ENCODE measurements at regions not wholly inside any gene's neighbourhood (a gene's known extent, or its start where the extent isn't known, plus 50 kb on each side); places are given as distances from the start of the nearest gene placed in this dataset.

DNA sequence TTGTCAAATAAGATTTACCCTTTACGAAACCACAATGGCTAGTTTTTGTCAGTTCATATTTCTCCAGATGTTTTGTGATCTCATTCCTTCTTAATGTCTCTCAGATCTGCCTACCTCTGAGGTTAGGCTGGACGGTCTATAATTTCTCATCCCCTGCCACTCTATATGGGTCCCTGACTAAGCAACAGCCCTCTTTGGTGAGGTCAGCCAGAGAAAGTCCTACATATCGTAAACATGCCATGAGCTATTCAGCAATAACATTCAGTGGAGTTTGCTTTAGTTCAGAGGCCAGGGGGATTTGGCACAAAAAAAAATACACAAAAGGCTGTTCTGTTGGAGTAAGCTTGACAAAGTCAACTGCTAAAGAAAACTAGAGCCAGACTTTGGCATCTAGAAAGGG lies 192.1 kb upstream of the NCKAP5 start:
- H3K9ac ChIP-seq (ENCODE audit: low read length): no peak overlapping the region
- H3K27me3 ChIP-seq (ENCODE audit: control insufficient read depth, insufficient read depth, low read length): no peaks in the 10 kb centered on the region
- H3K4me1 ChIP-seq (ENCODE audit: control insufficient read depth, insufficient read depth, low read length): no peaks in the 10 kb centered on the region
- H3K4me3 ChIP-seq (ENCODE audit: low read length): no peak overlapping the region
- no peaks in the 10 kb centered on the region for H3K36me3 ChIP-seq (ENCODE audit: control insufficient read depth, insufficient read depth, low read length)
- no peaks in the 10 kb centered on the region for H3K9me3 ChIP-seq (ENCODE audit: control insufficient read depth, low read length)

DNA sequence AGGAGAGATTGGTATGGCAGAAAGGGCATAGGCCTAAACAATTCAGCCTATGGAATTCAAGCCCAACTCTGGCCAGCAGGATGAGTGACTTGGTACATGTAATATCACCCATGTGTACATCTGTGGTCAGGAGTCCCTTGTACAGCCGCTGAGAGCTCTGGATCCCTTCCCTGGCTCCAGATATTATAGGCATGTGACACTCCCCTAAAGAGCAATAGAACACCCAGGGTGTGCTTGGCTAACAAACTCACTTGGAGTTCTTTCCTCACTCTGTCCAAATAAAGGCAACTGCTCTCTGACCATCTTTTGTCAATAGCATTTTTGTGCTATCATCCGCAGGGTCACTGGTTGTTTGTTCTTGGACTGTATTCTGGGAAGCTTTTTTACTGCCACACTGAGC lies 197.4 kb upstream of the NCKAP5 start:
- no peaks in the 10 kb centered on the region for H3K36me3 ChIP-seq (ENCODE audit: control insufficient read depth, insufficient read depth, low read length)
- no peaks in the 10 kb centered on the region for H3K4me1 ChIP-seq (ENCODE audit: control insufficient read depth, insufficient read depth, low read length)
- H3K9ac ChIP-seq (ENCODE audit: low read length): no peak overlapping the region
- no peaks in the 10 kb centered on the region for H3K27me3 ChIP-seq (ENCODE audit: control insufficient read depth, insufficient read depth, low read length)
- no peak overlapping the region for H3K4me3 ChIP-seq (ENCODE audit: low read length)
- no peaks in the 10 kb centered on the region for H3K9me3 ChIP-seq (ENCODE audit: control insufficient read depth, low read length)

DNA sequence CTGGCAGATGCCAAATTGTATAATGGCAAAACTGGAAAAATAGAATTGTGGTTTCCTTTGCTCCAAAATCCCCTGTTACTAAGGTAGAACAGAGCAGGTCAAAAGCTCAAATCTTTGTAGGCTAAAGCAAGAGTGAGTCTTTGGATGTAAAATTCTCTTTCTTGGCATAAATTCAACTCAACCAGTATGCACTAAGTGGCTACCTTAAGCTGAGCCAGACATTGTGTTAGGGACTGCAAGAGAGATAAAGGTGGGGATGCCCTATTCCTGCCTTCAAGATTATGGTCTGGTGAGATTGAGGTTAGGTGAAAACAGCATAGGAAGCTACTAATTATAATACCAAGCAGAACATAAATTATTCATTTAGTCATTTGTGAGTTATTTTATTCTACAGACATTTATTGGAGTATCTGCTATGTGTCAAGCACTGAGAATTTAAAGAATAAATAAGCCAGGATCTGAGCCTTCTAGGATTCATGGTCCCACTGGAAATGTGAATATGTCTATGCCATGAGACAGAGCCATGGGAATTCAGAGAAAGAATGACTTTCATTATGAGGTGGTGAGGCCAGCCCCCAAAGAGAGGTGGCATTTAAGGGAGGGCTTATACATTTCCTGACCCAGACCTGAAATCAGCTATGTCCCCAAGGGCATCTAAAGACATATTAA lies 198.0 kb upstream of the NCKAP5 start:
- no peak overlapping the region for H3K4me3 ChIP-seq (ENCODE audit: low read length)
- no peaks in the 10 kb centered on the region for H3K4me1 ChIP-seq (ENCODE audit: control insufficient read depth, insufficient read depth, low read length)
- no peak overlapping the region for H3K9ac ChIP-seq (ENCODE audit: low read length)
- no peaks in the 10 kb centered on the region for H3K27me3 ChIP-seq (ENCODE audit: control insufficient read depth, insufficient read depth, low read length)
- no peaks in the 10 kb centered on the region for H3K36me3 ChIP-seq (ENCODE audit: control insufficient read depth, insufficient read depth, low read length)
- no peaks in the 10 kb centered on the region for H3K9me3 ChIP-seq (ENCODE audit: control insufficient read depth, low read length)

DNA sequence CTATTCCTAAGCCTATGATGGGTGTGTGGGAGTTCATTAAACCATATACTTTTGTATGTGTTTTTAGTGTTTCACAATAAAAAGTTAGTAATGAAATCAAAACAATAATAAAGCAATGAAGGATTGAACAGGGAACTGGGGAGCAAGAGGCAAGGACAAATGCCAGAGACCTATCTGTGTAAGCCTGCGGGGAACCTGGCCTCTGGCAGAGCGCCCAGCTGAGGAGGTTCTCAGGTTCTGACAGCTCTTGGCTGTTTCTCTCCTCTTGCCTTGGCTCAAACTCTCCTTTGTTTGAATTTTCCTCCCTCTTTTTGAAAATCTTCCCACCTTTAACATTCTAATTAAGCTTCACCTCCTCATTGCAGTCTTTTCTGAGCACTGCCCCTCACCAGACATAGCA lies 200.0 kb upstream of the NCKAP5 start:
- no peaks in the 10 kb centered on the region for H3K9me3 ChIP-seq (ENCODE audit: control insufficient read depth, low read length)
- no peaks in the 10 kb centered on the region for H3K36me3 ChIP-seq (ENCODE audit: control insufficient read depth, insufficient read depth, low read length)
- no peak overlapping the region for H3K4me3 ChIP-seq (ENCODE audit: low read length)
- no peak overlapping the region for H3K9ac ChIP-seq (ENCODE audit: low read length)
- no peaks in the 10 kb centered on the region for H3K27me3 ChIP-seq (ENCODE audit: control insufficient read depth, insufficient read depth, low read length)
- no peaks in the 10 kb centered on the region for H3K4me1 ChIP-seq (ENCODE audit: control insufficient read depth, insufficient read depth, low read length)

DNA sequence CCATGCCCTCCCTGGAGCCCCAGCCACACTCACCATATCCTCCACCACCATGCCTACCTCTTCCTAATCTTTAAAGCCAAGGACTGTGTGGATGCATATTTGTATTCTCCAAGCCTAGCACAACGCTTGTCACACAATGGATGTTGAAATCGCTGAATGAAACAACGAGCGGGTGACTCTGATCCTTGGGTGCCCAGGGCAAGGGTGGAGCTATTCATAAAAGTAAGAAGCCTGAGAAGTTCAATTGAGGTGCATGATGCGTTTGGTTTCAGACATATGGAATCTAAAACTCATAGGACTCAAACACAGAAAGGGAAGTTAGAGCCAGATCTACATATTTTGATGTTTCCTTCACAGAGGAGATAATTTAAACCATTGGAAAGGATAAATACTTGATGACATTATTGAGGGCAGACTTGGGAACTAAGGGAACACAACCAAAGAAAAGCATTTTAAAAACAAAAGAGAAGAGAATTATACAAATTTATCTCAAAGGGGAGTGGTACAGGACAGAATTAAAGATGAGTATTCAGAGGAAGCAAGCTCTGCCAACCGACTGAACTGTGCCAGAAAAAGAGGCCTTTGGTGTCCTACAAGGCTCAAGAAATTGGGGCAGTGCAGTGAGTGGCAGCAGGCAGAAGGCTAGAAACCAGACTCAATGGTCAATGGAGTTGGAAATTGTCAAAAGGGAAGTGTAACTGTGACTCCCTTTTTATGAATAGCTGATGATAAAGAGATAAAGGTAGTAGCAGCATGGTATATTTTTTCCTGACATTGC lies 200.6 kb upstream of the NCKAP5 start:
- Histone ChIP-seq H3K9me3 (ENCODE audit: control insufficient read depth, low read length) (no peaks in the 10 kb centered on the region), H3K36me3 (ENCODE audit: control insufficient read depth, insufficient read depth, low read length) (no peaks in the 10 kb centered on the region), H3K9ac (ENCODE audit: low read length) (no peak overlapping the region), H3K4me1 (ENCODE audit: control insufficient read depth, insufficient read depth, low read length) (no peaks in the 10 kb centered on the region), H3K4me3 (ENCODE audit: low read length) (no peak overlapping the region), H3K27me3 (ENCODE audit: control insufficient read depth, insufficient read depth, low read length) (no peaks in the 10 kb centered on the region)

DNA sequence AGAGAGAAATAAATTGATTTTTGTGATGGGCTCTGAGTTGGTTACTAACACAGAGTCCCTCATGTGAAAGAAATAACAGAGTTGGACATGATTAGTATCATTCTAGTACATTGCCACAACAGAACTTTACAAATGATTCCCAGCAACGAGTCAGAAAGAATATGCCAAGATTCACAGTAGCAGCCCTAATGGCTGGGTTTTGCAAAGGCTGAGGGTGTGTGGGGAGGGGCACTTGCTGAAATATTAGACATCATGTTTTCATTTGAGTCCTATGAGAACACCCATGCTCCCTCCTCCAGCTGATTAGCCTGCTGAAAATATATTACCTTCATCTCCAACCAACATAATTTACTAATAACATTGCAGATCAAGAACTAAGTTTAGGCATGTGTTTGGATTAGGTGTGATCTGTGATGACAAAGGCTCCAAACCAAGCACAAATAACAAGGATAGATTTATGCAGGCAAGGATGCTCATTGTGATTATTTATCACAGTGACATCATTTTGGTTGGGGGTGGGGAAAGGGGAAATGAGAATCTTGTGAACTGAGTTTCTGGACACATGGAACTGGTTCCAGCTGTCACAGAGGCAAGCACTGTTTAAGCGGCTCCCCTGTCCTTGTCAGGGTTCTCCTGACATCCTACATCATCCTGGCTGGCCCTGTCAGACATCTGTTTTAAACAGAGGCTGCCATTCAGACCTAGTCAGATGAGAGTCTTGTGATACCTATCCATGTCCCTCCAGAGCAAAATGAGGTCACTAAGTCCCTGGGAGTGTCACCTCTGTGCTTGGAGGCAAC lies 205.8 kb upstream of the NCKAP5 start:
- Histone ChIP-seq H3K4me1 (ENCODE audit: control insufficient read depth, insufficient read depth, low read length) (no peaks in the 10 kb centered on the region), H3K9me3 (ENCODE audit: control insufficient read depth, low read length) (no peaks in the 10 kb centered on the region), H3K4me3 (ENCODE audit: low read length) (no peak overlapping the region), H3K36me3 (ENCODE audit: control insufficient read depth, insufficient read depth, low read length) (no peaks in the 10 kb centered on the region), H3K9ac (ENCODE audit: low read length) (no peak overlapping the region), H3K27me3 (ENCODE audit: control insufficient read depth, insufficient read depth, low read length) (no peaks in the 10 kb centered on the region)

DNA sequence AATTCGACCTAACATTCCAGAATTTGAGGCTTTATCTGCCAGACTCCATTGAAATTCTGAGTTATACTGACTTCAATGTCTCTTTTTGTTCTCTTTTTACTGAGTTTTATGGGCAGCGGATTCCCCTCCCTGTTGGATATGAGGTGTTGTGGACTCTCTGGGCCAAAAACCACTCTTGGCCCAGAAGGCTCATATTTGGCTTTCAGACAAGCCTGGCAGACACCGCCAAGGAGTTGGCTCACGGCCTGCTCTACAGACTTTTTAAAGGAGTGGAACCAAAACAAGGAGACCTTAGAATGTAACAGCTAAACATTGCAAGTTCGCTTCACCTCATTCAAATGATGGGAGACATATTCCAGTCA lies 206.4 kb upstream of the NCKAP5 start:
- no peaks in the 10 kb centered on the region for H3K9me3 ChIP-seq (ENCODE audit: control insufficient read depth, low read length)
- no peaks in the 10 kb centered on the region for H3K36me3 ChIP-seq (ENCODE audit: control insufficient read depth, insufficient read depth, low read length)
- H3K4me3 ChIP-seq (ENCODE audit: low read length): no peak overlapping the region
- H3K27me3 ChIP-seq (ENCODE audit: control insufficient read depth, insufficient read depth, low read length): no peaks in the 10 kb centered on the region
- no peak overlapping the region for H3K9ac ChIP-seq (ENCODE audit: low read length)
- H3K4me1 ChIP-seq (ENCODE audit: control insufficient read depth, insufficient read depth, low read length): no peaks in the 10 kb centered on the region

DNA sequence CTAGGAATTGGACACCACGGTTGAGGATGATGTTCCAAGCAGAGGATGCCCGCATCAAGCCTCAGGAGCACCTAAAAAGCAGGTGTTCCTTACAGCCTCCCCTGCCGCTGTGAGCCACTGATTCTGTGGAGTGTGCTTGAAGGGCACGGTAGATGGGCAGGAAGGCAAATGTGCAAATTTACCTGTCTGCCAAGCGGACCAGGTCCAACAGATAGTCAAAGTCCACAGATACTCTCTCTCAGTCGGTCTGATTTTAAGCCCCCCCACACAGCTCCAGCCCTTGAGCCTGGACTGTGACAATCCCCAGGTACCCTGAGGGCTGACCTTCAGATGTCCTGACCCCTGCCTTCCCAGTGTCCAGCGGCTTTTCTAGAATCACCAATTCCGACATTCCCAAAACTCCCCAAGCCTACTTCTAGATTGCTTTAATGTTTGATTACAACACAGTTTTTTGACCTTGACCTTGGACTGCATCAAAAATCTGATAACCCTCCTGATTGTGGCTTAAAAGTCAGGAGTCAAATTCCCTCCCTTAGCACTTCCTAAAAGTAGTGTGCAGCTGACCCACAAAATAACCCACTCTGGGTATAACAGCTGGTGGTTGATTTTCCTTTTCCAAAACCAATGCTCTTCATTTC lies 208.8 kb upstream of the NCKAP5 start:
- Histone ChIP-seq H3K4me1 (ENCODE audit: control insufficient read depth, insufficient read depth, low read length) (no peaks in the 10 kb centered on the region), H3K36me3 (ENCODE audit: control insufficient read depth, insufficient read depth, low read length) (no peaks in the 10 kb centered on the region), H3K9ac (ENCODE audit: low read length) (no peak overlapping the region), H3K9me3 (ENCODE audit: control insufficient read depth, low read length) (no peaks in the 10 kb centered on the region), H3K27me3 (ENCODE audit: control insufficient read depth, insufficient read depth, low read length) (no peaks in the 10 kb centered on the region), H3K4me3 (ENCODE audit: low read length) (no peak overlapping the region)

DNA sequence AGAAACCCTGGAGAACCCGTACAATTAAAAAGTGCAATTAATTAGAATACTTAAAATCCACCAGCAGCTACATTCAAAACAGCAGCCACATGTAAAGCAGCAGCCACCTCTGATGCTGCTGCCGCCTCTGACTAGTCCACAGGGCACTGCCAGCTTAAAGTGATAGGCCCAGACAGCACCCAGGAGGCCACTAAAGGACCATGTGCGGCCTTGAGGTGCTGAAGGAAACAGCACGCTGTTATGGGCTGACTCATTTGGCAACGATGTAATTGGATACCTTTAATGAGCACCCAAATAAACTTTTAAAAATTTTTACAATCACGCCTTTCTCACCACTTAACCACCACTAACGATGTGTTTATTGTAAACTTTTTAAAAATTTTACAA lies 209.3 kb upstream of the NCKAP5 start:
- no peak overlapping the region for H3K9ac ChIP-seq (ENCODE audit: low read length)
- H3K4me1 ChIP-seq (ENCODE audit: control insufficient read depth, insufficient read depth, low read length): no peaks in the 10 kb centered on the region
- no peaks in the 10 kb centered on the region for H3K36me3 ChIP-seq (ENCODE audit: control insufficient read depth, insufficient read depth, low read length)
- H3K9me3 ChIP-seq (ENCODE audit: control insufficient read depth, low read length): no peaks in the 10 kb centered on the region
- H3K27me3 ChIP-seq (ENCODE audit: control insufficient read depth, insufficient read depth, low read length): no peaks in the 10 kb centered on the region
- no peak overlapping the region for H3K4me3 ChIP-seq (ENCODE audit: low read length)

DNA sequence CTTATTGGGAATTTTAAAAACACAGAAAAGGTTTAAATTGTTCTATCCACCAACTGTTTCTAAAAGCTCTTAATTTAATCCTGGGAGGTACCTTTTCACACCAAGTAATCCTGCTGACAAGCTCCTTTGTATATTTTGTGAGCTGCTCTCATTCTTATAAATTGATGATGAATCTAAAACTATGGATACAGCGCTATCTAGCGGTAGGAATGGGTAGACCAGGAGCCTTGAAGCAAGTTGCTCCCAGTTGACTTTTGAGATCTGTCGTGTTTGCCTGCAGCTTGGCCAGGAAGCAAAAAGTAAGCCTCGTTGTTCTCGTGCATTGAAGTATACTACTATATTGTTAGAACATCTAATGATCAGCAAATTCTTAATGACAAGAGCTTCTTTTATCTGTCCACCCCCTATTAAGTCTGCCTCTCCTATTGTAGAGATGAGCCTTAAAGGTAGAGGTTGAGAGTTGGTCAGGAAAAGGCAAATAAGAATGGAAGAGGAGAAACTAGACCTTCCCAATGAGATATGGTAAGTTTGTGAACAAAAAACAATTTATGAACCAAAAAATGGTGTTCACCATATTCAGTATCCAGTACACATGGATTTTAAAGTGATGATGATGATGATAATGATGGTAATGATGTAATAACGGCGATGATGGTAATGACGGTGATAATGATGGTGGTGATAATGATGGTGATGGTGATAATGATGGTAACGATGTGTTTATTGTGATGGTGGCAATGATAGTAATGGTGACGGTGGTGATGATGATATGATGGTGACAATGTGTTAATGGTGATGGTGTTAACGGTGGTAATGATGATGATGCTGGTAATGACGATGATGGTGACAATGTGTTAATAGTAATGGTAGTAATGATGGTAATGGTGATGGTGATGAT lies 212.1 kb upstream of the NCKAP5 start:
- H3K4me3 ChIP-seq (ENCODE audit: low read length): no peak overlapping the region
- no peaks in the 10 kb centered on the region for H3K9me3 ChIP-seq (ENCODE audit: control insufficient read depth, low read length)
- no peaks in the 10 kb centered on the region for H3K36me3 ChIP-seq (ENCODE audit: control insufficient read depth, insufficient read depth, low read length)
- H3K9ac ChIP-seq (ENCODE audit: low read length): no peak overlapping the region
- no peaks in the 10 kb centered on the region for H3K27me3 ChIP-seq (ENCODE audit: control insufficient read depth, insufficient read depth, low read length)
- no peaks in the 10 kb centered on the region for H3K4me1 ChIP-seq (ENCODE audit: control insufficient read depth, insufficient read depth, low read length)

DNA sequence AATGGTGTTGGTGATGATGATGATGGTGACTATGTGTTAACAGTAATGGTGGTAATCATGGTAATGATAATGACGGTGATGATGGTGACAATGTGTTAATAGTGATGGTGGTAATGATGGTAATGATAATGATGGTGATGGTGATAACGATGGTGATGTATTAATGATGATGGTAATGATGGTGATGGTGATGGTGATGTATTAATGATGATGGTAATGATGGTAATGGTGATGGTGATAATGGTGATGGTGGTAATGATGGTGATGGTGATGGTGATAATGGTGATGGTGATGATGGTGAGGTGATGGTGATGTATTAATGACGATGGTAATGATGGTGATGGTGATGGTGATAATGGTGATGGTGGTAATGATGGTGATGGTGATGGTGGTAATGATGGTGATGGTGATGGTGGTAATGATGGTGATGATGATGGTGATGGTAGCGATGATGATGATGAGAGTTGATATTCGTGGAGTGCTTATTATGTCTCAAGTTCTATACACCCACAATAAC lies 212.8 kb upstream of the NCKAP5 start:
- Histone ChIP-seq H3K4me3 (ENCODE audit: low read length) (no peak overlapping the region), H3K9ac (ENCODE audit: low read length) (no peak overlapping the region), H3K27me3 (ENCODE audit: control insufficient read depth, insufficient read depth, low read length) (no peaks in the 10 kb centered on the region), H3K9me3 (ENCODE audit: control insufficient read depth, low read length) (no peaks in the 10 kb centered on the region), H3K4me1 (ENCODE audit: control insufficient read depth, insufficient read depth, low read length) (no peaks in the 10 kb centered on the region), H3K36me3 (ENCODE audit: control insufficient read depth, insufficient read depth, low read length) (no peaks in the 10 kb centered on the region)
